MG63 (cell line): ENCODE measurements at regions not wholly inside any gene's neighbourhood (a gene's known extent, or its start where the extent isn't known, plus 50 kb on each side); places are given as distances from the start of the nearest gene placed in this dataset.

ENCODE experiments used
- DNase-seq: peaks from one replicate; pipeline ENCODE4 v3.0.0-alpha.2; 2020
- H3K27me3 ChIP-seq: fragments of 250-450 bp; sonication (Bioruptor Pico); 2 replicates; pipeline ENCODE4 v1.5.1; 2020; ENCODE audit warnings: mild to moderate bottlenecking, moderate library complexity
- H3K36me3 ChIP-seq: fragments of 250-450 bp; sonication (Bioruptor Pico); 2 replicates; pipeline ENCODE4 v1.5.1; 2020; ENCODE audit warnings: mild to moderate bottlenecking, moderate library complexity
- H3K4me3 ChIP-seq: fragments of 250-450 bp; sonication (Bioruptor Pico); 2 replicates; pipeline ENCODE4 v1.5.1; 2020; ENCODE audit warnings: mild to moderate bottlenecking, moderate library complexity
- H3K9me3 ChIP-seq: fragments of 250-450 bp; sonication (Bioruptor Pico); 2 replicates; pipeline ENCODE4 v1.5.1; 2020; ENCODE audit warnings: mild to moderate bottlenecking, moderate library complexity

DNA sequence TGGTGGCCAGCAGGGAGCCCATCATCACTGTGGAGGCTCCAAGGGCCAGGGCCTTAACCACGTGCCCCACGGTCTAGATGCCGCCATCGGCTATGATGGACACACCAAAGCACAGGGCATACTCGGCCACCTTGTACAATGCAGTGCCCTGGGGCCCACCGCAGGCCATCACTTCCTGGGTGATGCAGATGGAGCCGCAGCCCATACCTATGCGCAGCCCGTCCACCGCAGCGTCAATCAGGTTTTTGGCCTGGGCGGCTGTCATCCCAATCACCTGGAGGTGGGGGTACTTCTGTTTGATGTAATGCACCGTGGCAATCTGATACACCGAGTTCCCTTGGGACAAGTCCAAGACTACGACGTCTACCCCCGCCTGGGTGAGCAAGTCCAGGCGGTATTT lies 153.3 kb upstream of the ZSWIM2 start:
- Histone ChIP-seq H3K36me3 (no peaks in the 10 kb centered on the region), H3K4me3 (no peak overlapping the region), H3K27me3 (no peaks in the 10 kb centered on the region), H3K9me3 (no peaks in the 10 kb centered on the region)
- no peak for DNase-seq

DNA sequence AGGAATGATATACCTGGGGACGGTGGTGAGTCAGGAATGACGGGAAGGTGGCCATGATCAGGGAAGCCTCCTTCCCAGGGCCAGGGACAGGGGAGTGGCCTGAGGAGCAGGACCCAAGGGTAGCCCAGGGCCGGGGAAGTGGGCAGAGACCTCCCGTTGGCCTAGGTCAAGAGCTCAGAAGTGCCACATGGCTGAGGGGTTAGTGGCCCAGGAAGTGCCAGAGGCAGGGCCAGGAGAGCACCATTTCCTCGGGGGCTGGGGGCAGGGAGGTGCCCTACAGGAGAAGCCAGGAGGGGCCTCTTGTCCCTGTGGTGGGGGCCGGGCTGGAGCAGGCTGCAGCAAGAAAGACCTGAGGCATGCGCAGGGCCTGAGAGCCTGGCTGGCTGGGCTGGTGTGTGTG lies 152.3 kb upstream of the ZSWIM2 start:
- Histone ChIP-seq H3K4me3 (no peak overlapping the region), H3K27me3 (no peaks in the 10 kb centered on the region), H3K9me3 (no peaks in the 10 kb centered on the region), H3K36me3 (no peaks in the 10 kb centered on the region)
- DNase-seq = no peak

DNA sequence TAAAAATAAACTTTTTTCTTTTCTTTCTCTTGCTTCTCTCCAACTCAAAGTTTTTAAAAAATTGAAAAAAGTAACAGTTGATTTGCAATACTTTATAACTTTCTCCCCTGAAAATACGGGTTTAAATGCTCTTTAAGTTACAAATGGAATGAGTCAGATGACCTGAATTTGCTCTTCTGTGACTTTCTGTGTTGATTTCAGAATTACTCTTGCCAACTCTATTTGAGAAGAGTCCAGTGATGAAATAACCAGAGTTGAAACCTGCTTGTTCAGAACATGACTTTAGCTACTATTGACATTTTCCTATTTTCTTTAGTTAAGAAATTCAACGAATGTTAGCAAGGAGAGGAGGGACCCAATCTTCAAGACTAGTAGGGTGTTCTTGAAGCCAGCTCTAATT lies 146.1 kb upstream of the ZSWIM2 start:
- Histone ChIP-seq H3K36me3 (no peaks in the 10 kb centered on the region), H3K9me3 (no peaks in the 10 kb centered on the region), H3K4me3 (no peak overlapping the region), H3K27me3 (no peaks in the 10 kb centered on the region)
- DNase-seq = no peak

DNA sequence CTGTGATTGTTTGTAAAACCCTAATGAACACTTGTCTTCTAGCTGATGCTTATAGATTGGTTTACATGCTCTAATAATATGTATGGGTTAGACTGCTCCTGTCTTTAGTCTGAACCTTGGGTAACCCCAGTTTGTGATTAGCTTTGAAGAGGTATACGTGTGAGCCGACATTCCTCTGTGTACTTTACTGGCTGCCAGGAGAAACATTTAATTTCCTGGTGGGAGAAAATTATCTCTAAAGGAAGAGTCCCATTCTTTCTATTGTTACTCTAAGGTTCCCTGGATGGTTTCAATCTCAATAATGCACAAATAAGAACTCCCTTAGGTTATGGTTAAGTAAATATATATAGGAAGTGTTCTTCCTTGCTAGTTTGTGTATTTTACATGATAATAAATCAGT lies 143.6 kb upstream of the ZSWIM2 start:
- H3K4me3 ChIP-seq = no peak overlapping the region

DNA sequence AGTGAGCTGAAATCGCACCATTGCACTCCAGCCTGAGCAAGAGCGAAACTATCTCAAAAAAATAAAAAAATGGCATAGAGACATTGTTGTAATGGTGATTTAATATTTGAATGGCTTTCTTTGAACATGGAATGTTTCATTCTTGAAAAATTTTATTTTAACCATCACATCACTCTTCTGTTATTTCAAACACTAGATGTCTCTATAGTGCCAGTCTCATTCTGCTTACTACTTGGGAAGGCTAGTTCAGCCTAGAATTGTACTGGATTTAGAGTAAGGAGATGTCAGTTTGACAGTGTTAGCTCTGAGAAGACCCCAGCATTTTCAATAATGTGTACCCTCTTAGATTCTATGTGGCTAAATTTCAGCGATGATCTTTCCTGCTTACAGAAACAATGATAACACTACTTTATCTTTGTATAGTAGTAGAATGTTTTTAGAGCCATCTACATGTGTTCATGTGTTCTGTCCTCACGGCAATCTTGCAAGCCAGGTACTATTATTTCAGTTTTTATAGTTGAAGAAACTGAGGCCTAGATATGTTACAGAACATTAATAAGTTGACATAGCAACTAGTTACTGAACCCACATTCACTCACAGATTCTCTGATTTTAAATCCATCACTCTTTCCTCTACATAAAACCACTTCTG lies 142.9 kb upstream of the ZSWIM2 start:
- no peak overlapping the region for H3K4me3 ChIP-seq
- no peak for DNase-seq
- H3K9me3 ChIP-seq = peaks cover 5% of the 10 kb centered on the region; the same call in 1 of the 2 replicates
- no peaks in the 10 kb centered on the region for H3K36me3 ChIP-seq
- no peaks in the 10 kb centered on the region for H3K27me3 ChIP-seq

More for the DNA sequence above, 143.6 kb upstream of the ZSWIM2 start:
- Histone ChIP-seq H3K36me3 (no peaks in the 10 kb centered on the region), H3K27me3 (no peaks in the 10 kb centered on the region), H3K9me3 (peaks cover 5% of the 10 kb centered on the region; the same call in 1 of the 2 replicates)
- DNase-seq = no peak

DNA sequence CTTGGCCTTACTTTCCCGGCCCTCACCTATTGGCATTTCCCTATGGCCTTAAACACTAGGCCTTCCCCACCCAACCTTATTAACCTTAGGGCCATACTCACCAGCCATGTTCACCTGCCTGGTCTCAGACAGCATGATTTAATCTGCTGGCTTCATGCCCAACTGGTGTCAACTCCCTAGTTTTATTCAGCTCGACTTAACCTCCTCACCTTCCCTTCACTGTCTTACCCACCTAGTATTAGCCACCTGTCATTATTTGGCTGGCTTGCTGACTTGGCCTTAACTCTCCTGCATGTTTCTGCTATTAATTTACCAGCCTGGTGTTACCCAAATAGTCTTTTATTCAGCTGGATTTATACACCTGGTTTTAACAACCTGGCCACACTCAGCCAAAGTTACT lies 136.0 kb upstream of the ZSWIM2 start:
- Histone ChIP-seq H3K36me3 (no peaks in the 10 kb centered on the region), H3K27me3 (no peaks in the 10 kb centered on the region), H3K9me3 (peaks cover 5% of the 10 kb centered on the region; the same call in 1 of the 2 replicates), H3K4me3 (no peak overlapping the region)
- DNase-seq = no peak

DNA sequence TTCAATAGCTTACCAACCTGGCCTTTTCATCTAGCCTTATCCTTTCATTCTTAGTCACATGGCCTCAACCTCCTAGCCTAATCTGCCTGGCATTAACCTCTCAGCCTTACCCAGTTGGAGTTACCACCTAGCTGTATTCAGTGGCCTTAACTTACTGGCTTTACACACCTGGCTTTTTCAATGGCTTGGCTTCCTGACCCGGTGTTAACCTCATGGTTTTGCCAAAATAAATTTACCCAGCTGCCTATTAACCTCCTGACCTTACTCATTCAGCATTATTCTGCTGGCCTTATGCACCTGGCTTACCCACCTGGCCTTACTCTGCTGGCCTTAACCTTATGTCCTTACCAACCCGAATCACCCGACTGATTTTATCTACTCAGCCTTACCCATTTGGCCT lies 135.5 kb upstream of the ZSWIM2 start:
- DNase-seq = no peak
- Histone ChIP-seq H3K4me3 (no peak overlapping the region), H3K9me3 (peaks cover 3% of the 10 kb centered on the region; the same call in 1 of the 2 replicates), H3K36me3 (no peaks in the 10 kb centered on the region), H3K27me3 (no peaks in the 10 kb centered on the region)

DNA sequence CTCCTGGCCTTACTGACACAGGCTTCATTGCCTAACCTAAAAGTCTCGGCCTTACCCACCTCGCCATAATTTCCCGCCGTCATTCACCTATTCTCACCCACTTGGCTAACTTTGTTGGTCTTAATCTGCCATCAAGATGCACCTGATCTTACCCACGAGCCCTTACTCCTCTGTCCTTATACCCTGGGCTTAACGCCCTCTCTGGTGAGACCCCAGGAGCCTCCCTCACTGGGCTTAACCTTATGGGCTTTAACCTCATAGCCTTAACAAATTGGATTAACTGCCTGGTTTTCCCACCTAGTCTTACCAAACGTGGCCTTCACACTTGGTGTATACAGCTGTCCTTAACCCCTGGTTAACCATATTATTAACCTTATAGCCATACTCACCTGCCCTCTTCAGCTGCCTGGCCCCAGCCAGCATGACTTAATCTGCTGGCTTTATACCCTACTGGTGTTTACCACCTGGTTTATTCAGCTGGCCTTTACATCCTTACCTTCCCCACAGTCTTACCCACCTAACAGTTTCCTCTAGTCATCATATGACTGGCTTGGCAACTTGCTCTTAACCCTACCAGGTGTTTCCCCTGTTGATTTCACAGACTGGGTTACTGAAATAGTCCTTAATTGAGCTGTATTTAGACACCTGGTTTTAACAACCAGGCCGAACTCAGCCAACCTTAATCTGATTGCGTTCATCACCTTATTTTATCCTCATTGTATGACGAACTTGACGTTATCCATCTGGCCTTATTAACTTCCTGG lies 132.0 kb upstream of the ZSWIM2 start:
- Histone ChIP-seq H3K36me3 (no peaks in the 10 kb centered on the region), H3K9me3 (no peaks in the 10 kb centered on the region), H3K4me3 (no peak overlapping the region), H3K27me3 (no peaks in the 10 kb centered on the region)
- DNase-seq = no peak

DNA sequence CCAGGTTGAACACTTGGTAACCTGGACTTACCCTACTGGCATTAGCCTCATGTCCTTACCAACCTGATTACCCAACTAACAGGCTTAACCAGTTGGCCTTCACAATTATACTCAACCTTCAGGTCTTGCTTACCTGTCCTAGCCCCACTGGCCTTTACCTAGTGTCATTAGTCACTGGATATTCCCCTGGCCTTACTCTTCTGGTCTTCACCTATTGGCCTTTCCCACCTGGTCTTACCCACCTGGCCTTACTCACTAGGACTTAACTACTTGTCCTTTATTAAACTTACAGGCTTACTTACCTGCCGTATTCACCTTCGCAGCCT lies 131.1 kb upstream of the ZSWIM2 start:
- Histone ChIP-seq H3K27me3 (no peaks in the 10 kb centered on the region), H3K9me3 (no peaks in the 10 kb centered on the region), H3K36me3 (no peaks in the 10 kb centered on the region), H3K4me3 (no peak overlapping the region)
- no peak for DNase-seq

DNA sequence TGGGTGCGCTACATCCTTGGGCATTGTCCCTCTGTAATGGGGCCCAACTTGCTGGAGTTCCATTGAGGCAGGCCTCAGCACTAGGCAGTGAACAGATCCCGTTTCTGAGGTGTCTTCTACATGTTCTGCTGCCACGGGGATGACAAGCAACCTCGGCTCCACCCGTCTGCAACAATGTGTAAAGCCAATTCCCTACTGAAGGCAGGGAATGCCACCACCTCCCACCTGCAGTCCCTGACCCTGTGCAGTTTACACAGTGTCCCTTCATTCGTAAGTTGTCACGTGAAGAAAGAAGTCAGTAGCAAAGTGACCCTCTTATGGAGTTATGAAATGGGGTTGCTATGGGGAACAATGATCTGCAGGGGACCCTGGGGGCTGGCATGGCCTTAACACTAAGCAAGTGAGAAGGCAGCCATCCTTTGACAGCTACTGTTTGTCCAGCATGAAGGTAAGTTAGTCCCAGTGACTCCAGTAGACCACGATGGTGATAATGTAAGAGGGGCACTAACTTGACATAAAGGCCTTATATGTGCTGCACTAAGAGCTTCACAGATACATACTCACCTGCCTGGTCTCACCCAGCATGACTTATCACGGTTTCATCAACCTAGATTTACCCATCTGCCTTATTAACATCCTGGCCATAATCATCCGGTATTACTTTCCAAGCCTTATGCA lies 130.6 kb upstream of the ZSWIM2 start:
- no peak for DNase-seq
- Histone ChIP-seq H3K9me3 (no peaks in the 10 kb centered on the region), H3K27me3 (no peaks in the 10 kb centered on the region), H3K4me3 (no peak overlapping the region), H3K36me3 (no peaks in the 10 kb centered on the region)

DNA sequence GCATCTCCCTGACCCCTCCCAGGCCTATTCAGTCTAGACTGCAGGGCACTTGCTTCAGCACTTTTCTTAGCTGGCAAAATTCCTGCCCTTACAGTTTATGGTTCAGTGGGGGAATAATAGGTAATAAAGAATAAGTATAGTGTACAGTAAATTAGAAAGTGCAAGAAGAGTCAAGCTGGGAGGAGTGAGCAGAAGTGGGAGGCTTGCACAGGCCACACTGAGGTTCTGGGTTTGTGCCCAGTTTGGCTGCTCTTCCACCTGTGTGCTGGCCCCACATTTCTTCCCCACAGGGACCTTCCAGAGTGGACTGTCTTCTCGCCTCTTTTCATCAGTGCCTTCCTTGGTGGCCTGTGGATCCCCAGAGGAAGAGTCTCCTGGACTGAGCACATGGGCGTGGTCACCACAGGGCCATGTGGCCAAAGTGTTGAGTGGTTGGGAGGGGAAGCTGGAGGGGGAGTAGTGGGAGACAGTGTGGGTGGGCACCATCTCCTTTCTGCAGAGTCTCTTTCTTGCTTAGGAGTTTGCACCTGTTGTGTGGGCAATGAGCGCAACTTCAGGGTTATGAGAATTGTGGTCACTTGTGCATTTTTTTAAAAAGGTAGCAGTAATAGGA lies 128.6 kb upstream of the ZSWIM2 start:
- H3K4me3 ChIP-seq = no peak overlapping the region
- no peaks in the 10 kb centered on the region for H3K36me3 ChIP-seq
- DNase-seq = no peak

DNA sequence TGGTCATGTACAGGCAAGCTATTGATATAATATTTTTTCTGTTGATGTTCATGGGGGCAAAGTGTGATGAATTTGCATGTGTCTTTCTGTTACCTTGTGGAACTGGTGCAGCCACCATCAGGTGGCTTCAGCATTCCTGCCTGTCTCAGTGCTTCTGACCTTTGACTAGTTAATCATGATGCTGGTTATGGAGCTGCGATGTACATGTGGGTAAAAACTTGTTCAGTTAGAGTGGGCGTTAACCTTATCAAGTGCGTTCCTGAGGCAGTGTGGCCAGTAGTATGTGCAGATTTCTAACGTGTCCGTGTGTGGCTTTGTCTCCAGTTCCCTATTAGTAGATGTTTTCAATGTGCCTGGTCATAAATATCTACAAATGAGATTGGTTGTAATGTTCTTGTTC lies 127.4 kb upstream of the ZSWIM2 start:
- Histone ChIP-seq H3K4me3 (no peak overlapping the region), H3K9me3 (no peaks in the 10 kb centered on the region), H3K27me3 (no peaks in the 10 kb centered on the region), H3K36me3 (no peaks in the 10 kb centered on the region)
- DNase-seq = no peak

More for the DNA sequence above, 128.6 kb upstream of the ZSWIM2 start:
- no peaks in the 10 kb centered on the region for H3K27me3 ChIP-seq
- H3K9me3 ChIP-seq = no peaks in the 10 kb centered on the region

DNA sequence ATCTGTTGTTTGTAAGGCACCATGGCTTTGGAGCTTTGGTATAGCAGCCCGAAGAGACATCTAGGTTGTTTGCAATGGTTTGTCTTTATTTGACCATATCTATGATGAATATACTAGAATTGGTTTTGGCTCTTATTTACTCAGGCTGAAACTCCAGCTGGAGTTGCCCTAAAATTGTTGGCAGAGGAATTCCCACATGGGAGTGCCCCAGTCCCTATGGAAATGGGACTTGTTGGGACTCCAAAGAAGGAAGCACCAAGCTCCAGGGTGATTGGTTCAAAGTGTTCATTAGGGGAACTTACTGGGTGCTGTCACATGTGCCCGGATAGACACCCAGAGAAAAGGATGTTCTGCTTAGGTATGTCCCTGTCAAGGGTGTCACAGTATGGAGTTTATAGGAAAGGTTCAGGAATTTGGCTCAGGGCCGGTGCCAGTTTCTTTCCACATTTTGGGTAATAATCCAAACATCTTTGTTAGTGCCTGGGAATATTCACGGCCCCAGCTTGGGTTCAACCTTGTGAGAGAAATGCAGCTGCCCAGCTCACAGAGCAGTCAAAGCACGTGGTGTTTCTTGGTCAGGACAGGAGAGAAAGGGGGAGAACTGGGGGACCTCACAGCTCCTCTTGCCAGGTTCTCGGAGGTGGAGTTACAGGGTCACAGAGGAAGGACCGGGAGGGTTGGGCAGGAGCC lies 123.5 kb upstream of the ZSWIM2 start:
- H3K27me3 ChIP-seq = no peaks in the 10 kb centered on the region
- DNase-seq = no peak
- H3K36me3 ChIP-seq = no peaks in the 10 kb centered on the region
- no peak overlapping the region for H3K4me3 ChIP-seq
- no peaks in the 10 kb centered on the region for H3K9me3 ChIP-seq

DNA sequence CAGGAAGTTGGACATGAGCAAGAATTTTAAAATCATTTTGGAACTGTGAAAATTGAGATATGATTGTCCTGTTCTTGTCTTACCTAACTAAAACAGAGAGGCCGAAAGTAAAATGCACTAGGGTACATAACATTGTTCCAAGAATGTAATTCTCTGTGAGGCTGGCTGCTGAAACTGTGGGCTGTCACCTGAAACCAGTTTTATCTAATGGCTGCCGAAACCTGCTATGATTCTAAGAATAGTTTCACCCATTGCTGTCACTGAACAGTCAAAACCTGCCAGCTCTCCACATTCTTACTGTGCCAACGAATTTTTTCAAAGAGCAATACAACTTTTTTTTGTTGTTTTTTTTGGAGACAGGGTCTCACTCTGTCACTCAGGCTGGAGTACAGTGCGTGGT lies 119.3 kb upstream of the ZSWIM2 start:
- no peak for DNase-seq
- Histone ChIP-seq H3K4me3 (no peak overlapping the region), H3K36me3 (no peaks in the 10 kb centered on the region), H3K9me3 (no peaks in the 10 kb centered on the region), H3K27me3 (no peaks in the 10 kb centered on the region)

DNA sequence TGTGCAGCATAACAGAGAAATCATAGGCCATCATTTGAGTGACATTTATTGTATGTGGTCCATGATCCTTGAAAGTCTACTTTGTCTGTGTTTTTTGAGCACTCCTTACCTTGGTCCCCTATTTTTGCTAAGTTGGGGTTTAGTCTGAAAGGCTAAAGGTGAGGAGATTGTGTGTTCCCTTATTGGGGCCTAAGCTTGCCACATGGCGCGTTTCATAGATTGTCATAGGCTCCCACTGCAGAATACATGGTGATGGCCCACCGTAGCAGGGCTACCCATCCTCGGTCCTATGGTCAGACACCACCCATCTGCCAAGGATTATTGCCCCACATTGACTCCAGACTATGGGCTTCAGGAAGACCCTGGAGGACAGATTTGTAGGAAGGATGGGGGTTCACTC lies 117.0 kb upstream of the ZSWIM2 start:
- Histone ChIP-seq H3K9me3 (no peaks in the 10 kb centered on the region), H3K4me3 (no peak overlapping the region), H3K27me3 (no peaks in the 10 kb centered on the region), H3K36me3 (no peaks in the 10 kb centered on the region)
- no peak for DNase-seq

DNA sequence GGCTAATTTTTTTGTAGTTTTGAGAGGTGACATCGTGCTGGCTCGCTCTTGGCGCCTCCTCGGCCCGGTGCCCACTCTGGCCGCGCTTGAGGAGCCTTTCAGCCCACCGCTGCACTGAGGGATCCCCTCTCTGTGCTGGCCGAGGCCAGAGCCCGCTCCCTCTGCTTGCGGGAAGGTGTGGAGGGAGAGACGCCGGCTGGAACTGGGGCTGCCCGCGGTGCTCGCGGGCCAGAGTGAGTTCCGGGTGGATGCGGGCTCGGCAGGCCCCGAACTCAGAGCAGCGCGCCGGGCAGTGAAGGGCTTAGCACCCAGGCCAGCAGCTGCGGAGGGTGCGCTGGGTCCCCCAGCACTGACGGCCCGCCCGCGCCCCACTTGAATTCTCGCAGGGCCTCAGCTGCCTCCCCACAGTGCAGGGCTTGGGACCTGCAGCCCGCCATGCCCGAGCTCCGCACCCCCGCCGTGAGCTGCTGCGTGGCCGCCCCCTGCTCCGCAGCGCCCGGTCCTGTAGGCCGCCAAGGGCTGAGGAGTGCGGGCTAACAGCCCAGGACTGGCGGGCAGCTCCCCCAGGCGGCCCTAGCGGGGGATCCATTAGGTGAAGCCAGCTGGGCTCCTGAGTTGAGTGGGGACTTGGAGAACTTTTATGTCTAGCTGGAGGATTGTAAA lies 113.2 kb upstream of the ZSWIM2 start:
- DNase-seq = no peak
- no peak overlapping the region for H3K4me3 ChIP-seq
- H3K27me3 ChIP-seq = no peaks in the 10 kb centered on the region
- H3K36me3 ChIP-seq = no peaks in the 10 kb centered on the region
- H3K9me3 ChIP-seq = no peaks in the 10 kb centered on the region
